ENCODE measurements at regions not wholly inside any gene's neighbourhood (a gene's known extent, or its start where the extent isn't known, plus 50 kb on each side); places are given as distances from the start of the nearest gene placed in this dataset.

DNA sequence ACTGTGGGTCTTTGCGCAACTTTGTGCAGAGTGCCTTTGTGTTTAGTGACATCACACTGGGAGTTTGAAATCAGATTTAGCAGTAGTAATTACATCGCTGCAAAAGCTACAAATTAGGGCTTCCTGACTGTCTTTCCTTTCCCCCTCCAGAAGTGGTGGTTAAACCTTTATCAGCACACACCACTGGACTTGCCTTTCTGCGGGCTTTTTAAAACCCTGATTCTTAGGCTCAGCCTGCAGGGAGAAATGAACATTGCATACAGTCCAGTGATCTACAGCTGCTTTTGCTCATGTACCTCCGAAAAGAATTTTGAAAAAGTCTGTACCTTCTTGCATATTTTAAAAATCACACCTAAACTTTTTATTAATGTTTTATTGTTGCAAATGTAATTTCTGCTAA, 219.7 kb upstream of the NAALADL2 start:
- Histone ChIP-seq H3K4me2 (ENCODE audit: low read length) (no peak overlapping the region), H3K4me1 (ENCODE audit: insufficient read depth, low read length, poor library complexity, severe bottlenecking) (no peaks in the 10 kb centered on the region), H3K36me3 (ENCODE audit: insufficient read depth, low read length) (no peaks in the 10 kb centered on the region), H2AFZ (ENCODE audit: low read length) (no peak overlapping the region), H4K20me1 (ENCODE audit: insufficient read depth, low read length) (no peaks in the 10 kb centered on the region), H3K9me2 (ENCODE audit: insufficient read depth, low read length) (no peaks in the 10 kb centered on the region), H3K27ac (ENCODE audit: low read depth, low read length, poor library complexity, severe bottlenecking) (no peak overlapping the region), H3K9me3 (ENCODE audit: low read length) (no peaks in the 10 kb centered on the region), H3K4me3 (ENCODE audit: low read depth, low read length, poor library complexity, severe bottlenecking) (no peak overlapping the region), H3K79me2 (ENCODE audit: insufficient read depth, low read depth, low read length) (no peaks in the 10 kb centered on the region)
- POLR2A ChIA-PET, result interaction anchor here (0.6 kb wide), 2 partner anchors 23 to 421 kb away, joined by 3 read pairs; no protein-coding TSS in a partner anchor
- no TSS peak for BruUV-seq (replicated peaks)
- TF ChIP-seq EZH2phosphoT487 (IDR thresholded peaks at IDR 0.05; ENCODE audit: borderline replicate concordance, low read depth, low read length), result no peak
- TF ChIP-seq, protein P1, sequence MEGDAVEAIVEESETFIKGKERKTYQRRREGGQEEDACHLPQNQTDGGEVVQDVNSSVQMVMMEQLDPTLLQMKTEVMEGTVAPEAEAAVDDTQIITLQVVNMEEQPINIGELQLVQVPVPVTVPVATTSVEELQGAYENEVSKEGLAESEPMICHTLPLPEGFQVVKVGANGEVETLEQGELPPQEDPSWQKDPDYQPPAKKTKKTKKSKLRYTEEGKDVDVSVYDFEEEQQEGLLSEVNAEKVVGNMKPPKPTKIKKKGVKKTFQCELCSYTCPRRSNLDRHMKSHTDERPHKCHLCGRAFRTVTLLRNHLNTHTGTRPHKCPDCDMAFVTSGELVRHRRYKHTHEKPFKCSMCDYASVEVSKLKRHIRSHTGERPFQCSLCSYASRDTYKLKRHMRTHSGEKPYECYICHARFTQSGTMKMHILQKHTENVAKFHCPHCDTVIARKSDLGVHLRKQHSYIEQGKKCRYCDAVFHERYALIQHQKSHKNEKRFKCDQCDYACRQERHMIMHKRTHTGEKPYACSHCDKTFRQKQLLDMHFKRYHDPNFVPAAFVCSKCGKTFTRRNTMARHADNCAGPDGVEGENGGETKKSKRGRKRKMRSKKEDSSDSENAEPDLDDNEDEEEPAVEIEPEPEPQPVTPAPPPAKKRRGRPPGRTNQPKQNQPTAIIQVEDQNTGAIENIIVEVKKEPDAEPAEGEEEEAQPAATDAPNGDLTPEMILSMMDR (conservative IDR thresholded peaks at IDR 0.05; ENCODE audit: low read length), result no peak
- CTCF ChIA-PET (ENCODE audit: unreplicated experiment), result no interaction called here
- DNase-seq (ENCODE audit: low spot score), result no peak
- intact Hi-C loops (cut with micrococcal nuclease; ENCODE audit: unreplicated experiment), result no loop called here

DNA sequence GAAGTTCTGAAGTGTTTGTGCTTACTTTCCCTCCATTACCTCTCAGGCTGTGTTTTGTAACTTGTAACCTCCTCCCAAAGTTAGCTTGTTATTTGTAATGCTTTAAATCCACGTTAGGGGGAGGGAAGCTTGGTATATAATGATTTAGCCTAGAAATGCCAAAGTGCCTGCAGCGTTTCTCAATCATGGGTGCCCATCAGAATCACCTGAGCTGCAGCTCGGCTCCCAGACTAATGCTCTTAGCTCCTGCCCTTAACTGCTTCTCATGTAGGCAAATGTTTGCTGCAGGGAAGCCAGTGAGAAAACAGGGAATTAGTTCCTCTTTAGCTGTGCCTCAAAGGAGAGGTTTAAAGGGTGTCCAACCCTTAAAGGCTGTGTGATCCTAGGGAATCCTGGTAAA, 219.2 kb upstream of the NAALADL2 start:
- ChIA-PET CTCF (ENCODE audit: unreplicated experiment) (no interaction called here), POLR2A (no interaction called here)
- BruUV-seq (replicated peaks), result no TSS peak
- H3K9me3 ChIP-seq (ENCODE audit: low read length), result no peaks in the 10 kb centered on the region
- intact Hi-C loops (cut with micrococcal nuclease; ENCODE audit: unreplicated experiment), result no loop called here
- no peaks in the 10 kb centered on the region for H3K4me1 ChIP-seq (ENCODE audit: insufficient read depth, low read length, poor library complexity, severe bottlenecking)
- DNase-seq (ENCODE audit: low spot score), result no peak
- TF ChIP-seq, protein P1 (conservative IDR thresholded peaks at IDR 0.05; ENCODE audit: low read length), result no peak
- TF ChIP-seq EZH2phosphoT487 (IDR thresholded peaks at IDR 0.05; ENCODE audit: borderline replicate concordance, low read depth, low read length), result no peak
- no peak overlapping the region for H3K4me3 ChIP-seq (ENCODE audit: low read depth, low read length, poor library complexity, severe bottlenecking)
- no peaks in the 10 kb centered on the region for H3K36me3 ChIP-seq (ENCODE audit: insufficient read depth, low read length)
- H2AFZ ChIP-seq (ENCODE audit: low read length), result no peak overlapping the region
- no peak overlapping the region for H3K4me2 ChIP-seq (ENCODE audit: low read length)
- no peak overlapping the region for H3K27ac ChIP-seq (ENCODE audit: low read depth, low read length, poor library complexity, severe bottlenecking)
- H4K20me1 ChIP-seq (ENCODE audit: insufficient read depth, low read length), result no peaks in the 10 kb centered on the region
- H3K79me2 ChIP-seq (ENCODE audit: insufficient read depth, low read depth, low read length), result no peaks in the 10 kb centered on the region
- H3K9me2 ChIP-seq (ENCODE audit: insufficient read depth, low read length), result no peaks in the 10 kb centered on the region

DNA sequence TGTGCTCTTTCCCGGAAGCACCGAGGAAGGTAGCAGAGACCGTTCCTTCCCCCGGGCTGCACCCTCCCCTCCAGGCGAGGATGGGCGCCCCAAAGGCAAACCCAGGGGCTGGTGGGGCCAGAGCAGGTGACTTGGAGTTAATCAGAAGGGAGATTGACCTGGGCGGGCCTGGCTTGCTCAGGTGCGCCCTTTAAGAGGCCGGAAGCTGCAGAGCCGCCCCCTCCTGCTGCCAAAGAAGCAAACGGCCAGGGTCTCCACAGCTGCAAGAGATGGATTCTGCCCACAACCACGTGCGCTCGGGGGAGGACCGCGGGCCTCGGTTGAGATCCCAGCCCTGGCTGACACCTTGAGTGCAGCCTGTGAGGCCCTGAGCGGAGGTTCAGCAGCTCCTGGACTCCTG, 218.2 kb upstream of the NAALADL2 start:
- Histone ChIP-seq H3K36me3 (ENCODE audit: insufficient read depth, low read length) (no peaks in the 10 kb centered on the region), H3K4me3 (ENCODE audit: low read depth, low read length, poor library complexity, severe bottlenecking) (no peak overlapping the region), H3K79me2 (ENCODE audit: insufficient read depth, low read depth, low read length) (no peaks in the 10 kb centered on the region), H3K4me1 (ENCODE audit: insufficient read depth, low read length, poor library complexity, severe bottlenecking) (no peaks in the 10 kb centered on the region), H2AFZ (ENCODE audit: low read length) (no peak overlapping the region), H4K20me1 (ENCODE audit: insufficient read depth, low read length) (no peaks in the 10 kb centered on the region), H3K27ac (ENCODE audit: low read depth, low read length, poor library complexity, severe bottlenecking) (no peak overlapping the region), H3K9me2 (ENCODE audit: insufficient read depth, low read length) (no peaks in the 10 kb centered on the region), H3K4me2 (ENCODE audit: low read length) (no peak overlapping the region), H3K9me3 (ENCODE audit: low read length) (no peaks in the 10 kb centered on the region)
- POLR2A ChIA-PET, result no interaction called here
- BruUV-seq (replicated peaks), result no TSS peak
- intact Hi-C loops (cut with micrococcal nuclease; ENCODE audit: unreplicated experiment), result no loop called here
- no peak for DNase-seq (ENCODE audit: low spot score)
- TF ChIP-seq EZH2phosphoT487 (IDR thresholded peaks at IDR 0.05; ENCODE audit: borderline replicate concordance, low read depth, low read length), result no peak
- TF ChIP-seq, protein P1 (conservative IDR thresholded peaks at IDR 0.05; ENCODE audit: low read length), result no peak
- CTCF ChIA-PET (ENCODE audit: unreplicated experiment), result no interaction called here
